Lung microvascular endothelial cell (primary cell): ENCODE measurements at regions not wholly inside any gene's neighbourhood (a gene's known extent, or its start where the extent isn't known, plus 50 kb on each side); places are given as distances from the start of the nearest gene placed in this dataset.
A peak's percentile ranks its signal among the peaks of the same experiment; 100 is the strongest.

Experiments
- DNase-seq, 2 donors: peaks; one replicate each; pipeline versions ENCODE4 v3.0.0 to v3.0.0-alpha.2; 2010; ENCODE audit warnings: low read depth in 2 of 2

DNA sequence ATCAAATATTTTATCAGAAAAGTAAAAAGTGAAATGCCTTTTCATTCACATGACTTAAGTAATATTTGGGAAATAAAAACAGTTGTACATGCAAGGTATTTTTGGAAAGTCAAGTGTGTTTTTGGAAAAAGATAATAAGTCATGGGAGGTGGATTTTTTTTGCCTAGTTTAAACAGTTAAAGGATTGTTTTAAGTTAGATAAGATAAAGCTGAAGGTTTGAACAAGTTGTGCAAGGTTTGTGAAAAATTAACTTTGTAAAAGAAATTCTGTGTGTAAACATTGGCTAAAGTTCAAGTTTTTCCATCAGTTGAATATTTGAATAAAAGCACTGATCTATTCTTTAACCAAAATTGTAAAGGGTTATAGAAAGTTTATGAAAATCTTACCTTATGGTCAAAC lies 207.9 kb upstream of the RGPD4 start:
- DNase-seq = no peak

GRCh38 chr2:107621186-107622165 lies 205.2 kb upstream of the RGPD4 start:
- DNase-seq = no peak

DNA sequence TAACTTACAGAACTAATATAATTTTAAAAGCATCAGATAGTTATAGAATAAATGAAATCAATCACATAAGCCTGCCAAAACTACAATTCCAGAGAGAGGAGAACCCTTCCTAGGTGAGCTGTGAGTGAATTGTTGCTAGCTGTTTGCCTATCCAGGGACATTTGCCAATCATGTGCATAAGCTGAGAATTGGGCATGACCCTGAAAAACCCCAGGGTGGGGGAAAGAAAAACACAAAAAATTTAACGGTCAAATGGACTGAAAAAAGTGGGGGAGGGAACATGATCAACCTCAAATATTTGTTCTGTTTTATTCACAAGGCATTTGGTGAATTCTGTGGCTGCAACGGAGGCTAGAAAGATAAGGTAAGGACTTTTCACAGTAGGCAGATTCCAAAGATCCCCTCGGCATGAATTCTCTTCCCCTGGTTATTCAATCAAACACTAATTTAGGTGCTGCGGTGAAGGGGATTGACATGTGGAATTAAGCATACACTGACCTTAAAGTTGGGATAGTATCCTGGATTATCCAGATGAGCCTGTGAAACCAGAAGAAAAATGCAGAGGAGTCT lies 203.9 kb upstream of the RGPD4 start:
- no peak for DNase-seq

GRCh38 chr2:107625982-107626381 lies 200.7 kb upstream of the RGPD4 start:
- no peak for DNase-seq

GRCh38 chr2:107627164-107627563 lies 199.5 kb upstream of the RGPD4 start:
- peak in 1 of 2 donors; percentile 35 for DNase-seq

DNA sequence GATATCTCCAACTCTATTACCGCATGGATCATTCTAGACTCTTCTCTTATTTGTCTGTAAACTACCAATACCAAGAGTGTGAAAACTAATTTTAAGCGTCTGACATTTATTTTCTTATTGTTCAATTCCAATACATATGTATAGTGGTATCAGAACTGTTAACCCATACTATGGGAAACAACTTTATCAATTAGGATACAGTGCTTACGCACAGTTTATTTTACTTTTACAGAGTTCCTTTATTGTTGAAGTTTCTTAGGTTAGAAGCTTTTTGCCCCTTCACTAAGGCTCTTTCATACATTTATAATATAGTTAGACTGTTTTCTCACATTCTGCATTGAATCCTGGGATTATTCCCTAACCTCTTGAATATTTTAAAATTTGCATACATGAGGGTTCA lies 198.8 kb upstream of the RGPD4 start:
- no peak for DNase-seq

GRCh38 chr2:107633580-107634147 lies 193.0 kb upstream of the RGPD4 start:
- DNase-seq = peak in 1 of 2 donors; percentile 72

GRCh38 chr2:107634172-107634571 lies 192.5 kb upstream of the RGPD4 start:
- no peak for DNase-seq

- peak in 1 of 2 donors; percentile 81 for DNase-seq
These were observed 190.8 kb upstream of the RGPD4 start for GRCh38 chr2:107635883-107636282.

DNA sequence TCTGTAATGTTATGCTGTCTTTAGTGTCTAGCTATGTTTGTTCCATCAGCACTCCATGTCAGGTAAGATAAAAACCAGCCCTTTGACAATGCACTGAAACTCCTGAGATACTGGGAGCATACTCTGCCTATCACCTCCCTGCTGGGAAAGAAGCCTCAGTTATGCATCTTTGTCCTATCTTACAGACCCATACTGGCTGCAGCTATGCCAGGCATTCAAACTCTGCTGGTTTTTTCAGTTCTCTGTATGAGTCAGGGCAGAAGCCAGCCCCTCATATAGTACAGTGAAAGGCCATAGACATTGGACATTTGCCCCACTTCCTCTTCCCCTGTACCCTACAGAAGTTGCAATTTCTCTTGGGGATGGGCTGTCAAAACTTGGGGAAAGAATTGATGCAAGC lies 181.1 kb upstream of the RGPD4 start:
- no peak for DNase-seq

DNA sequence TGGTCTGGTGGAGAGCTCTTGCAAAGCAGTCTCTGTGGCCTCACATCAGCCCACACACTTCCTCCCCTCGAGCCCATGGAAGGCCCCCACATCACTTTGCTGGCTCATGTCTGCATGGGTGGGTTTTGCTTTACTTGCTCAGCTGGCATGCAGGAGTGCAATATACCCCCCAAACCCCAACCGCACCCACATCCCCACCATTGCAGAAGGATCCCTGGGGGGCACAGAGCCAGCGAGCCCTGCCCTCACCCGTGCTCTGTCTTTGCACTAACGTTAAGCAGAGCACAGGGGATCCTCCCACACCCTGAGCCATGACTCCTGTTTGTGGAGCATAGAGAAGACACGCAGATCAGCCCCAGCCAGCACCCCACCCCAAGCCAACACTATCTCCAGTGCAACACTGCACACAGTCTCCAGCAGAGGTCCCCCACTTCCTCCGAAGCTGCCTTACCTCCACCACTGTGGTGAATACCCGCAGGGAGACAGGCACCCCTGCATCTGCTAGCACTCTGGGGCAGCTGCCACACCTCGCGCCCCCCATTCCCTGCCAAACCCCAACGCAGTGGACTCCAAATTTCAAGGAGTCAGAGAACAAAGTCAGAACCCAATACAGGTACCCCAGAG lies 177.8 kb upstream of the RGPD4 start:
- no peak for DNase-seq

DNA sequence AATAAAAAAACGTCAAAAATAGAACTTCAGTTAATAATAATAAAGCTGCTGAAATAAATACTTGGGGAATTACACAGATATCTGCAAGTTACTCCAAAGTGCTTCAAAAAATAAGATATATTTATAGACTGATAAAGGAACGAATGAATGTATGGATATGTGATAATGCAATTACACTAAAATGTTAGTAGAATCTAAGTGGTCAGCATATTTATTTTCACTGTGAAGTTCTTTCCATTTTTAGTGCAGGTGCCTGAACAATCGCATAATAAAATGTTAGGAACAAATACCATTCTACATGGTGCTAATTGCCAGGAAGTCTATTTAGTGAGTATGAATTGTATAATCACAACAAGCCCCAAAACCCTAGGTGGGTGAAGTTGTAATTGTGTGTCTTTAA lies 169.6 kb upstream of the RGPD4 start:
- DNase-seq = no peak

GRCh38 chr2:107663632-107664031 lies 163.1 kb upstream of the RGPD4 start:
- no peak for DNase-seq

GRCh38 chr2:107669335-107669734 lies 157.4 kb upstream of the RGPD4 start:
- DNase-seq = peak in 1 of 2 donors; percentile 14

- no peak for DNase-seq
These were observed 144.8 kb upstream of the RGPD4 start for GRCh38 chr2:107681936-107682335.

- no peak for DNase-seq
These were observed 142.3 kb upstream of the RGPD4 start for GRCh38 chr2:107684421-107684820.

DNA sequence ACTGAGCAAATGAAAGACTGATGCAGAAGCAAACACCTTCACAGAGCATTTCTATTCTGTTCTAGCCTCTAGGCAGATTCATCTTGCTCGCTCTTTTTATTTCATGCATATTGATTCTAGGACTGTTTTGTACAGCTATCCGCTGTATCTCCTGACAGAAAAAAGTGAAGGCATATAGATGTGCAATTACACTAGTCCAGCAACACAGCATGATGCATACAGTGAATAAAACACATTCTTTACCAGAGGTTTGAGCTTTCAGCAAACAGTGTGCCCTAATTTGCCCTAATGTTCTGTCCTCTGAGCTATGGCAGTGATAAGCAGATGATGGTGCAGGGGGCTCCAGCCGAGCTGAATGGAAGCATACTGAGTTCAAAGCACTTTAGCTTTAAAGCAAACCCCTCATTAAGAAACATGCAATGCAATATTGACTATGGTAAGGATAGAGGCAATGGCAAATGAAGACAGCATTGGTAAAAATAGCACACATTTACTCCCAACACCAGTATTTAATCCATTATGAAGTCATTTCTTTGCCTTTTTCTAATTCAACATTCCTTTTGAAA lies 141.2 kb upstream of the RGPD4 start:
- no peak for DNase-seq

- no peak for DNase-seq
These were observed 139.6 kb upstream of the RGPD4 start for GRCh38 chr2:107687073-107687472.

DNA sequence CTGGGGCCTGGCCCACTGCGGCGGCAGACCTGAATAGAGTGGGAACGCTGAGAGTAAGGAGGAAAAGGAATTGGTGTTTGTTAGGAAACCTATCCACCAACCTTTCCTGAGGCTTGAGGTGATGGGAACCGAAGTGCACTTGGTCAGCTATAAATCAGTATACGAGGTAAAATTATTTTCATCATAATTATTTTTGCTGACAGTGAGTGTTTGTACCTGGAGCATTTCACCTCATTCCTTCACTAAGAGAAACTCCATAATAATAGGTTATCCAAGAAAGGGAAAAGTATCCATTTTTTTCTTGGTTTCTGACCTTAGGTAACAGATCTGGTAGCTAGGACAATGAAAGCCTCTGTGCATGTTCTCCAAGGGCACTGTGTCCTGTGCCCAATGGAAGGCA lies 138.6 kb upstream of the RGPD4 start:
- no peak for DNase-seq

- no peak for DNase-seq
These were observed 133.1 kb upstream of the RGPD4 start for GRCh38 chr2:107693604-107694003.

GRCh38 chr2:107694667-107695066 lies 132.0 kb upstream of the RGPD4 start:
- no peak for DNase-seq

- no peak for DNase-seq
These were observed 129.3 kb upstream of the RGPD4 start for GRCh38 chr2:107697385-107697784.
